ENCODE measurements at regions not wholly inside any gene's neighbourhood (a gene's known extent, or its start where the extent isn't known, plus 50 kb on each side); places are given as distances from the start of the nearest gene placed in this dataset.

GRCh38 chr9:90420211-90420610, 222.4 kb downstream of the DIRAS2 start:
- H4K91ac ChIP-seq (replicated peaks; ENCODE audit: insufficient read length, low read length), result no peak overlapping the region
- no peak overlapping the region for H2BK15ac ChIP-seq (ENCODE audit: low read length)
- no peak overlapping the region for H4K8ac ChIP-seq (ENCODE audit: extremely low read depth, insufficient read depth, low read length)
- H2BK5ac ChIP-seq (ENCODE audit: low read depth, low read length), result no peak overlapping the region
- H3K56ac ChIP-seq (replicated peaks; ENCODE audit: insufficient read length, low read depth, low read length), result no peak overlapping the region
- DNase-seq (ENCODE audit: low read depth in 1 of 2, low spot score in 2 of 2), result no peak
- 89% methylated on average over 3 of the region's 3 CpGs; no CpG with 5 or more reads in 1 of the 2 experiments for WGBS, 2 experiments (ENCODE audit: extremely low coverage in 1 of 2, insufficient coverage in 1 of 2, insufficient read length in 1 of 2, insufficient replicate concordance in 2 of 2, low coverage in 1 of 2, low lambda C conversion rate in 2 of 2, missing lambda C conversion rate in 1 of 2)
- no peaks in the 10 kb centered on the region for H4K20me1 ChIP-seq (replicated peaks in 1 of 2; ENCODE audit: control insufficient read depth in 1 of 2, insufficient read depth in 2 of 2, low read length in 2 of 2)
- H2BK12ac ChIP-seq (ENCODE audit: low read depth, low read length), result no peak overlapping the region
- no peaks in the 10 kb centered on the region for H3K9me3 ChIP-seq (ENCODE audit: insufficient read depth in 2 of 2, low read depth in 1 of 2, low read length in 1 of 2)
- no peak overlapping the region for H2BK20ac ChIP-seq (ENCODE audit: low read length)
- H2AK5ac ChIP-seq (ENCODE audit: low read depth, low read length), result no peak overlapping the region
- no peaks in the 10 kb centered on the region for H3K36me3 ChIP-seq (ENCODE audit: control insufficient read depth in 2 of 4, insufficient read depth in 4 of 4, low read length in 3 of 4)
- H2BK120ac ChIP-seq (replicated peaks; ENCODE audit: low read depth, low read length), result no peak overlapping the region
- POLR2A ChIA-PET (ENCODE audit: partially characterized antibody), result no interaction called here
- H3K18ac ChIP-seq (ENCODE audit: extremely low read depth, low read length), result no peak overlapping the region
- no peaks in the 10 kb centered on the region for H3K79me2 ChIP-seq (ENCODE audit: control insufficient read depth in 1 of 2, insufficient read depth in 2 of 2, low read length in 2 of 2)
- no peak overlapping the region for H4K5ac ChIP-seq (ENCODE audit: insufficient read length, low read depth, low read length)
- no peak overlapping the region for H3K27ac ChIP-seq (ENCODE audit: low read depth, low read length)
- H3K4me2 ChIP-seq (ENCODE audit: insufficient read depth in 1 of 2, low read depth in 2 of 2, low read length in 2 of 2), result no peak overlapping the region
- no peak overlapping the region for H3K23ac ChIP-seq (ENCODE audit: insufficient read length)
- no peaks in the 10 kb centered on the region for H3K23me2 ChIP-seq (ENCODE audit: low read depth, low read length)
- CTCF ChIA-PET (ENCODE audit: partially characterized antibody), result no interaction called here
- H3K4me3 ChIP-seq (ENCODE audit: extremely low read depth in 1 of 4, insufficient read depth in 2 of 4, low read depth in 3 of 4, low read length in 4 of 4), result no peak overlapping the region
- FAIRE-seq, result no peak
- H3K4me1 ChIP-seq (replicated peaks in 1 of 4; ENCODE audit: control insufficient read depth in 3 of 4, insufficient read depth in 4 of 4, low read length in 3 of 4), result no peaks in the 10 kb centered on the region; a peak in 1 of 7 replicates
- peak overlapping the region; percentile 28 for H3K14ac ChIP-seq (ENCODE audit: insufficient read length)
- no peak overlapping the region for H3K9ac ChIP-seq (replicated peaks in 1 of 4; ENCODE audit: extremely low read depth in 1 of 4, low read depth in 3 of 4, low read length in 3 of 4)
- peak overlapping the region; percentile 72 for H3K4ac ChIP-seq (replicated peaks; ENCODE audit: insufficient read length, low read depth, low read length)
- H2AFZ ChIP-seq (ENCODE audit: low read length), result no peak overlapping the region
- no peaks in the 10 kb centered on the region for H3K79me1 ChIP-seq (ENCODE audit: low read depth, low read length)
- H3K27me3 ChIP-seq (replicated peaks in 1 of 4; ENCODE audit: control insufficient read depth in 3 of 4, extremely low read depth in 1 of 4, insufficient read depth in 3 of 4, low read length in 3 of 4), result no peaks in the 10 kb centered on the region
- TF ChIP-seq MAFK (IDR thresholded peaks at IDR 0.05; ENCODE audit: low read depth, low read length) (no peak), TCF12 (IDR thresholded peaks at IDR 0.05; ENCODE audit: low read depth, low read length) (no peak), SIN3A (conservative IDR thresholded peaks at IDR 0.05 in 1 of 2, IDR thresholded peaks at IDR 0.05 in 1 of 2; ENCODE audit: low read depth in 1 of 2, low read length in 2 of 2) (no peak), SP2 (IDR thresholded peaks at IDR 0.05; ENCODE audit: low read length) (no peak), SRF (IDR thresholded peaks at IDR 0.05; ENCODE audit: low read depth, low read length) (no peak), CREB1 (IDR thresholded peaks at IDR 0.05) (no peak)

Data from H1 (cell line).